ENCODE measurements at regions not wholly inside any gene's neighbourhood (a gene's known extent, or its start where the extent isn't known, plus 50 kb on each side); places are given as distances from the start of the nearest gene placed in this dataset.

- TF ChIP-seq CTCF (IDR thresholded peaks at IDR 0.05; ENCODE audit: poor library complexity, severe bottlenecking), result no peak
- TF ChIP-seq MXI1 (conservative IDR thresholded peaks at IDR 0.05; ENCODE audit: poor library complexity, severe bottlenecking), result no peak
- no peak for TF ChIP-seq POLR2AphosphoS5 (IDR thresholded peaks at IDR 0.05)
- no peak for TF ChIP-seq TAF1 (IDR thresholded peaks at IDR 0.05; ENCODE audit: low read depth)
- no peak for TF ChIP-seq RAD21 (conservative IDR thresholded peaks at IDR 0.05)
- no peak for TF ChIP-seq EZH2 (IDR thresholded peaks at IDR 0.05; ENCODE audit: borderline replicate concordance, insufficient read depth, low read length, poor library complexity, severe bottlenecking)
- no peak for TF ChIP-seq EP300 (conservative IDR thresholded peaks at IDR 0.05; ENCODE audit: poor library complexity, severe bottlenecking)
- TF ChIP-seq REST (IDR thresholded peaks at IDR 0.05; ENCODE audit: borderline replicate concordance), result no peak
- TF ChIP-seq SMC3 (conservative IDR thresholded peaks at IDR 0.05; ENCODE audit: poor library complexity), result no peak
These were observed 74.2 kb downstream of the CD83 start for GRCh38 chr6:14191761-14192160.
